Hepatocyte (in vitro differentiated cells): ENCODE measurements at regions not wholly inside any gene's neighbourhood (a gene's known extent, or its start where the extent isn't known, plus 50 kb on each side); places are given as distances from the start of the nearest gene placed in this dataset.

Source experiments
- CTCF ChIP-seq: fragments of 200-600 bp; sonication (generic); IDR thresholded peaks from 2 replicates; pipeline ENCODE4 v1.5.1; 2016; ENCODE audit warnings: antibody characterized with exemption, mild to moderate bottlenecking; ENCODE audit not compliant: poor library complexity
- EZH2phosphoT487 ChIP-seq: fragments of 200-600 bp; sonication (generic); IDR thresholded peaks from one replicate; pipeline ENCODE4 v1.6.1; 2018; ENCODE audit warnings: antibody characterized with exemption, mild to moderate bottlenecking, low read depth, moderate library complexity; ENCODE audit not compliant: unreplicated experiment, severe bottlenecking

DNA sequence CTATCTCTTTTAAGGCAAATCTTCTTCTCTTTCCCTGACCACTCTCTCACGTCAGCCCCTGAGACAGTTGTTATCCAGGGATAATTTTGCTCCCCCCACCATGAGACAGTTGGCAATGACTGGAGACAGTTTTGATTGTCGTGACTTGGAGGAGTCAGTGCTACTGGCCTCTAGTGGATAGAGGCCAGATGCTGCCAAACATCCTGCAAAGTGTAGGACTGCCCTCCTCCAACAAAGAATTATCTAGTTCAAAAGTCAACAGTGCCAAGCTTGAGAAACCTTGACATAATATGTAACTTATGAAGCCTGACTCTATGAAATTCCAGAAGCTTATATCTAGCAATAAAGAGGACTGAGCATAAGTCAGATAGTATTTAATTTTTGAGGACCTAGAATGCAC lies 502.1 kb upstream of the IGFBP7 start:
- TF ChIP-seq CTCF (peak; percentile 30), EZH2phosphoT487 (no peak)
